SK-N-SH treated with all-trans-retinoic acid at 6 μM for 48 hours (cell line): ENCODE measurements at regions not wholly inside any gene's neighbourhood (a gene's known extent, or its start where the extent isn't known, plus 50 kb on each side); places are given as distances from the start of the nearest gene placed in this dataset.
"Not testable (repeated sequence)": the region's sequence is repeated elsewhere in the genome, so short reads cannot be mapped to it uniquely, and the experiment has no call there.

Experiments
- ATAC-seq: fragments of 200-7000 bp; cut with Tn5 transposase; 3 replicates; pipeline ENCODE4 v1.9.1; 2020; ENCODE audit warnings: mild to moderate bottlenecking, moderate library complexity
- ARNTL ChIP-seq: fragments of 450-650 bp; formaldehyde crosslinking; IDR thresholded peaks from 2 replicates; pipeline ENCODE4 v1.5.0; 2020; ENCODE audit warnings: low read depth, mild to moderate bottlenecking, moderate library complexity, borderline replicate concordance
- BACH2 ChIP-seq: fragments of 250-450 bp; sonication (Bioruptor Pico); IDR thresholded peaks from 2 replicates; pipeline ENCODE4 v1.9.0; 2021; ENCODE audit warnings: mild to moderate bottlenecking, borderline replicate concordance
- CSDC2 ChIP-seq: fragments of 250-450 bp; sonication (Bioruptor Pico); IDR thresholded peaks from 2 replicates; pipeline ENCODE4 v1.5.0; 2020; ENCODE audit warnings: mild to moderate bottlenecking, moderate library complexity
- ESRRG ChIP-seq: fragments of 250-450 bp; sonication (Bioruptor Pico); IDR thresholded peaks from 2 replicates; pipeline ENCODE4 v1.6.1; 2021; ENCODE audit warnings: mild to moderate bottlenecking
- GLIS3 ChIP-seq: fragments of 250-450 bp; sonication (Bioruptor Pico); IDR thresholded peaks from 2 replicates; pipeline ENCODE4 v1.5.0; 2020; ENCODE audit warnings: mild to moderate bottlenecking, moderate library complexity
- ISL1 ChIP-seq: fragments of 250-450 bp; sonication (Bioruptor Pico); IDR thresholded peaks from 2 replicates; pipeline ENCODE4 v2.1.2; 2022; ENCODE audit warnings: mild to moderate bottlenecking, moderate library complexity
- OSR1 ChIP-seq: fragments of 250-450 bp; sonication (Bioruptor Pico); IDR thresholded peaks from 2 replicates; pipeline ENCODE4 v1.8.0; 2022; ENCODE audit warnings: moderate library complexity, mild to moderate bottlenecking, inconsistent platforms
- RARB ChIP-seq: fragments of 250-450 bp; sonication (Bioruptor Pico); IDR thresholded peaks from 2 replicates; pipeline ENCODE4 v1.8.0; 2021; ENCODE audit warnings: mild to moderate bottlenecking, moderate library complexity
- TCF4 ChIP-seq: fragments of 250-450 bp; sonication (Bioruptor Pico); IDR thresholded peaks from 2 replicates; pipeline ENCODE4 v1.8.0; 2021; ENCODE audit warnings: mild to moderate bottlenecking, moderate library complexity, borderline replicate concordance
- TOX ChIP-seq: fragments of 250-450 bp; sonication (Bioruptor Pico); IDR thresholded peaks from 2 replicates; pipeline ENCODE4 v1.8.0; 2021; ENCODE audit warnings: mild to moderate bottlenecking, moderate library complexity, borderline replicate concordance
- ZC3H10 ChIP-seq: fragments of 250-450 bp; sonication (Bioruptor Pico); IDR thresholded peaks from 2 replicates; pipeline ENCODE4 v1.5.1; 2021; ENCODE audit warnings: mild to moderate bottlenecking, moderate library complexity
- ZFP3 ChIP-seq: fragments of 250-450 bp; sonication (Bioruptor Pico); IDR thresholded peaks from 2 replicates; pipeline ENCODE4 v1.5.0; 2020; ENCODE audit warnings: mild to moderate bottlenecking, moderate library complexity
- ZFP30 ChIP-seq: fragments of 450-650 bp; formaldehyde crosslinking; IDR thresholded peaks from 2 replicates; pipeline ENCODE4 v1.5.0; 2022; ENCODE audit warnings: mild to moderate bottlenecking, moderate library complexity
- ZNF565 ChIP-seq: fragments of 450-650 bp; formaldehyde crosslinking; conservative IDR thresholded peaks from 2 replicates; pipeline ENCODE4 v1.5.0; 2020; ENCODE audit warnings: low read depth, mild to moderate bottlenecking, moderate library complexity
- ZNF70 ChIP-seq: fragments of 450-650 bp; formaldehyde crosslinking; IDR thresholded peaks from 2 replicates; pipeline ENCODE4 v1.5.0; 2020; ENCODE audit warnings: mild to moderate bottlenecking, moderate library complexity
- ZNF8 ChIP-seq: fragments of 450-650 bp; formaldehyde crosslinking; IDR thresholded peaks from 2 replicates; pipeline ENCODE4 v1.5.0; 2020; ENCODE audit warnings: mild to moderate bottlenecking, moderate library complexity
- TF ChIP-seq, protein P1 (sequence below): fragments of 250-450 bp; sonication (Bioruptor Pico); IDR thresholded peaks from 2 replicates; pipeline ENCODE4 v1.5.0; 2020; ENCODE audit warnings: mild to moderate bottlenecking, moderate library complexity
- TF ChIP-seq, protein P2 (sequence below): fragments of 250-450 bp; sonication (Bioruptor Pico); IDR thresholded peaks from 2 replicates; pipeline ENCODE4 v1.8.0; 2021; ENCODE audit warnings: low read depth, mild to moderate bottlenecking, moderate library complexity, borderline replicate concordance
- TF ChIP-seq, protein P3 (sequence below): fragments of 250-450 bp; sonication (Bioruptor Pico); IDR thresholded peaks from 2 replicates; pipeline ENCODE4 v1.5.1; 2020; ENCODE audit warnings: low read depth, mild to moderate bottlenecking, moderate library complexity
- TF ChIP-seq, protein P4 (sequence below): fragments of 250-450 bp; sonication (Bioruptor Pico); IDR thresholded peaks from 2 replicates; pipeline ENCODE4 v1.8.0; 2020; ENCODE audit warnings: mild to moderate bottlenecking, moderate library complexity, borderline replicate concordance

DNA sequence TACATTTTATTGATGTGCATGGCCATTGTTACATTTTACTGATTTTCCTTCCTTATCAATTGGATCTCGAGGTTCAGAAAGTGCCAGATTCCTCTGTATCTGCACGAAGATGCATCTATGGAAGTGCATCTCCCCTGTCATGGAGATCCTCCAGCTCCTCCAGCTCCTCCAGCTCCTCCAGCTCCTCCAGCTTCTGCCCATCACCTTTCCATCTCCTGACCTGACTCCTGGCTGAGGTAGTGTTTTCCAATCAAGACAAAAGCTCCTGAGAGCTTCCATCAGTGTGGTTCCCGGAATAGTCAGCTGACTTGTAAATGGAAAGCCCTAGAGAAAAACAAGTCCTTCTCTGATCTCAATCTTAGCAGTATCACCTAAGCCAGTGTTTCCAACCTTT lies 90.8 kb upstream of the KLF6 start:
- no peak for ATAC-seq
- TF ChIP-seq ZFP30 (CRISPR knock-in tag) (no peak), CSDC2 (CRISPR knock-in tag) (no peak), TCF4 (CRISPR knock-in tag) (no peak), ISL1 (CRISPR knock-in tag) (no peak), ZC3H10 (CRISPR knock-in tag) (no peak), GLIS3 (CRISPR knock-in tag) (no peak), ZNF8 (no peak), BACH2 (CRISPR knock-in tag) (no peak), ZNF565 (CRISPR knock-in tag) (no peak), ARNTL (CRISPR knock-in tag) (no peak), ESRRG (CRISPR knock-in tag) (no peak), OSR1 (CRISPR knock-in tag) (no peak), TOX (CRISPR knock-in tag) (no peak), RARB (no peak), ZNF70 (no peak), ZFP3 (no peak)
- TF ChIP-seq, protein P1, sequence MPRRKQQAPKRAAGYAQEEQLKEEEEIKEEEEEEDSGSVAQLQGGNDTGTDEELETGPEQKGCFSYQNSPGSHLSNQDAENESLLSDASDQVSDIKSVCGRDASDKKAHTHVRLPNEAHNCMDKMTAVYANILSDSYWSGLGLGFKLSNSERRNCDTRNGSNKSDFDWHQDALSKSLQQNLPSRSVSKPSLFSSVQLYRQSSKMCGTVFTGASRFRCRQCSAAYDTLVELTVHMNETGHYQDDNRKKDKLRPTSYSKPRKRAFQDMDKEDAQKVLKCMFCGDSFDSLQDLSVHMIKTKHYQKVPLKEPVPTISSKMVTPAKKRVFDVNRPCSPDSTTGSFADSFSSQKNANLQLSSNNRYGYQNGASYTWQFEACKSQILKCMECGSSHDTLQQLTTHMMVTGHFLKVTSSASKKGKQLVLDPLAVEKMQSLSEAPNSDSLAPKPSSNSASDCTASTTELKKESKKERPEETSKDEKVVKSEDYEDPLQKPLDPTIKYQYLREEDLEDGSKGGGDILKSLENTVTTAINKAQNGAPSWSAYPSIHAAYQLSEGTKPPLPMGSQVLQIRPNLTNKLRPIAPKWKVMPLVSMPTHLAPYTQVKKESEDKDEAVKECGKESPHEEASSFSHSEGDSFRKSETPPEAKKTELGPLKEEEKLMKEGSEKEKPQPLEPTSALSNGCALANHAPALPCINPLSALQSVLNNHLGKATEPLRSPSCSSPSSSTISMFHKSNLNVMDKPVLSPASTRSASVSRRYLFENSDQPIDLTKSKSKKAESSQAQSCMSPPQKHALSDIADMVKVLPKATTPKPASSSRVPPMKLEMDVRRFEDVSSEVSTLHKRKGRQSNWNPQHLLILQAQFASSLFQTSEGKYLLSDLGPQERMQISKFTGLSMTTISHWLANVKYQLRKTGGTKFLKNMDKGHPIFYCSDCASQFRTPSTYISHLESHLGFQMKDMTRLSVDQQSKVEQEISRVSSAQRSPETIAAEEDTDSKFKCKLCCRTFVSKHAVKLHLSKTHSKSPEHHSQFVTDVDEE (CRISPR knock-in tag) = no peak
- TF ChIP-seq, protein P2, sequence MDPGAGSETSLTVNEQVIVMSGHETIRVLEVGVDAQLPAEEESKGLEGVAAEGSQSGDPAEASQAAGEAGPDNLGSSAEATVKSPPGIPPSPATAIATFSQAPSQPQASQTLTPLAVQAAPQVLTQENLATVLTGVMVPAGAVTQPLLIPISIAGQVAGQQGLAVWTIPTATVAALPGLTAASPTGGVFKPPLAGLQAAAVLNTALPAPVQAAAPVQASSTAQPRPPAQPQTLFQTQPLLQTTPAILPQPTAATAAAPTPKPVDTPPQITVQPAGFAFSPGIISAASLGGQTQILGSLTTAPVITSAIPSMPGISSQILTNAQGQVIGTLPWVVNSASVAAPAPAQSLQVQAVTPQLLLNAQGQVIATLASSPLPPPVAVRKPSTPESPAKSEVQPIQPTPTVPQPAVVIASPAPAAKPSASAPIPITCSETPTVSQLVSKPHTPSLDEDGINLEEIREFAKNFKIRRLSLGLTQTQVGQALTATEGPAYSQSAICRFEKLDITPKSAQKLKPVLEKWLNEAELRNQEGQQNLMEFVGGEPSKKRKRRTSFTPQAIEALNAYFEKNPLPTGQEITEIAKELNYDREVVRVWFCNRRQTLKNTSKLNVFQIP (CRISPR knock-in tag) = no peak
- TF ChIP-seq, protein P3, sequence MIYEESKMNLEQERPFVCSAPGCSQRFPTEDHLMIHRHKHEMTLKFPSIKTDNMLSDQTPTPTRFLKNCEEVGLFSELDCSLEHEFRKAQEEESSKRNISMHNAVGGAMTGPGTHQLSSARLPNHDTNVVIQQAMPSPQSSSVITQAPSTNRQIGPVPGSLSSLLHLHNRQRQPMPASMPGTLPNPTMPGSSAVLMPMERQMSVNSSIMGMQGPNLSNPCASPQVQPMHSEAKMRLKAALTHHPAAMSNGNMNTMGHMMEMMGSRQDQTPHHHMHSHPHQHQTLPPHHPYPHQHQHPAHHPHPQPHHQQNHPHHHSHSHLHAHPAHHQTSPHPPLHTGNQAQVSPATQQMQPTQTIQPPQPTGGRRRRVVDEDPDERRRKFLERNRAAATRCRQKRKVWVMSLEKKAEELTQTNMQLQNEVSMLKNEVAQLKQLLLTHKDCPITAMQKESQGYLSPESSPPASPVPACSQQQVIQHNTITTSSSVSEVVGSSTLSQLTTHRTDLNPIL (CRISPR knock-in tag) = no peak
- TF ChIP-seq, protein P4, sequence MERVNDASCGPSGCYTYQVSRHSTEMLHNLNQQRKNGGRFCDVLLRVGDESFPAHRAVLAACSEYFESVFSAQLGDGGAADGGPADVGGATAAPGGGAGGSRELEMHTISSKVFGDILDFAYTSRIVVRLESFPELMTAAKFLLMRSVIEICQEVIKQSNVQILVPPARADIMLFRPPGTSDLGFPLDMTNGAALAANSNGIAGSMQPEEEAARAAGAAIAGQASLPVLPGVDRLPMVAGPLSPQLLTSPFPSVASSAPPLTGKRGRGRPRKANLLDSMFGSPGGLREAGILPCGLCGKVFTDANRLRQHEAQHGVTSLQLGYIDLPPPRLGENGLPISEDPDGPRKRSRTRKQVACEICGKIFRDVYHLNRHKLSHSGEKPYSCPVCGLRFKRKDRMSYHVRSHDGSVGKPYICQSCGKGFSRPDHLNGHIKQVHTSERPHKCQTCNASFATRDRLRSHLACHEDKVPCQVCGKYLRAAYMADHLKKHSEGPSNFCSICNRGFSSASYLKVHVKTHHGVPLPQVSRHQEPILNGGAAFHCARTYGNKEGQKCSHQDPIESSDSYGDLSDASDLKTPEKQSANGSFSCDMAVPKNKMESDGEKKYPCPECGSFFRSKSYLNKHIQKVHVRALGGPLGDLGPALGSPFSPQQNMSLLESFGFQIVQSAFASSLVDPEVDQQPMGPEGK (CRISPR knock-in tag) = no peak
- TF ChIP-seq, all 23 proteins: peak for 0

DNA sequence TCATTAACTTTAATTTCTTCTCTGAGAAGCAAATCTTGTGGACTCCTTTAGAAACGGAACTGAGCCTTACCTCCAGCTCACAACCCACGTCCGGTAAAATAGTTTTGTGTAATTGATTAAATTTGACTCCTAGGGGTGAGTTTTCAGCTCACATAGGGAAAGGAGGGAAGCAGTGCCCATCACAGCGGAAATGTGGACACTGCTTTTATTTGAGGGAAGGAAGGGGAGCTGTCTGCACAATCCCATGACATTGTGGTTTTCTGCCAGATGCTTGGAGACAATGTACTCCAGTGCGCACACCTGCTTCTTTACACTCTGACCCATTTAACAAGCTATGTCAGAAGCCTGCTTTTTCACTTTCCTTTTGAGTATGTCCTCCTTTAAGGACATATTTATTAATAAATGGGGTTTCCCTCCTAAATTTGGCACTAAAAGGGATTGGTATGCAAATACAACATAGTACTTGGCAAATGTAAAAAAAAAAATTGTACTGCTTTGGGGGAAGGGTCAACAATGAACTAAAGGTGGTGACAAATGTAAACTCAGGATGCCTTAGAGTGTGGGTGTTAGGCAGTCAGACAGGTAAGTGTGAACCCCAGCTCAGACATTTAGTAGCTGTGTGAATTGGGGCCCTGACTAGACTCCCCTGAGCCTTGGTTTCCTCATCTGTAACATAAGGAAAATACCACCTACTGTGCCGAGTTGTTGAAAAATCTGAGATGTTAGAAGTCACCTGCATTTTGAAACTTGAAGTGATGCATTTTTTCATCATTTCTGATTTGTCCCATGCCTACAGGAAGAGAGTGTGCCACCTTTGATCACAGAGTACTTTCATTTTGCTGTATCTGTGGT lies 90.2 kb upstream of the KLF6 start:
- ATAC-seq = no peak
- TF ChIP-seq ARNTL (CRISPR knock-in tag) (no peak), TCF4 (CRISPR knock-in tag) (no peak), ZNF565 (CRISPR knock-in tag) (no peak), BACH2 (CRISPR knock-in tag) (no peak), ZNF8 (no peak), OSR1 (CRISPR knock-in tag) (no peak)

DNA sequence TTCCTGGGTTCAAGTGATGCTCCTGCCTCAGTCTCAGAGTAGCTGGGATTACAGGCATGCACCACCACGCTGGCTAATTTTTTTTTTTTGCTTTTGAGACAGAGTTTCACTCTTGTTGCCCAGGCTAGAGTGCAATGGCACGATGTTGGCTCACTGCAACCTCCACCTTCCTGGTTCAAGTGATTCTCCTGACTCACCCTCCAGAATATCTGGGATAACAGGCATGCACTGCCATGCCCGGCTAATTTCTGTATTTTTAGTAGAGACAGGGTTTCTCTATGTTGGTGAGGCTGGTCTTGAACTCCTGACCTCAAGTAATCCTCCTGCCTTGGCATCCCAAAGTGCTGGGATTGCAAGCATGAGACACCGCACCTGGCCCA lies 89.6 kb upstream of the KLF6 start:
- not testable (repeated sequence) for ATAC-seq
